Neural cell (in vitro differentiated cells): ENCODE measurements at regions not wholly inside any gene's neighbourhood (a gene's known extent, or its start where the extent isn't known, plus 50 kb on each side); places are given as distances from the start of the nearest gene placed in this dataset.

Source experiments
- CTCF ChIP-seq: fragments of 450-650 bp; IDR thresholded peaks from 2 replicates; pipeline ENCODE4 v1.5.1; 2014; ENCODE audit warnings: antibody characterized with exemption, mild to moderate bottlenecking, moderate library complexity; ENCODE audit not compliant: poor library complexity, severe bottlenecking
- EP300 ChIP-seq: fragments of 450-650 bp; conservative IDR thresholded peaks from 2 replicates; pipeline ENCODE4 v1.6.1; 2014; ENCODE audit warnings: antibody characterized with exemption, mild to moderate bottlenecking, moderate library complexity; ENCODE audit not compliant: poor library complexity, severe bottlenecking
- EZH2 ChIP-seq: fragments of 200-600, 300-800 bp; shearing (Covaris generic), sonication (generic); IDR thresholded peaks from 2 replicates; pipeline ENCODE4 v1.6.1; 2014; ENCODE audit warnings: antibody characterized with exemption, low read length, borderline replicate concordance, mild to moderate bottlenecking; ENCODE audit not compliant: insufficient read depth, poor library complexity, severe bottlenecking
- POLR2AphosphoS5 ChIP-seq: IDR thresholded peaks from 2 replicates; pipeline ENCODE4 v1.6.1; 2012

- TF ChIP-seq CTCF (no peak), EP300 (no peak), EZH2 (no peak), POLR2AphosphoS5 (no peak)
Measured at GRCh38 chr11:71112454-71112853, 139.9 kb downstream of the SHANK2 start.
